ENCODE measurements at regions not wholly inside any gene's neighbourhood (a gene's known extent, or its start where the extent isn't known, plus 50 kb on each side); places are given as distances from the start of the nearest gene placed in this dataset.

DNA sequence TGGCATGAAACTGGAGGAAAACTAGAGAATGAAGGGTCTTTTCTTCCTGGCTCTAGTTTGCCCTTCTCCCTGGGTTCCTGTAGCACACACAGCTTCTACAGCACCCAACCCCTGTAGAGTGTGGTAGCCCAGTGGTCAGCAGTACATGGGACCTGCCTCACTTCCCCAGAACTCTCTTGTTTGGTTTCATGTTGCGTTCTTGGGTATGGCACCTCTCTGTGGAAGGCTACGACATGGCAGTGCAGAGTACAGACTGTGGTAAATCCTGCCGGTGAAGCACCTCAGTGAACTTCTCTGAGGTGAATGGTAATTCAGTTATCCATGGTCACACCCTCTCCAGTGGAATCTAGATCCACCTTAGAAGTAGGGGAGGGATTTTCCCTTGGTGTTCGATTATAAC, 105.5 kb downstream of the TLR4 start:
- Mint-ChIP-seq H3K4me3 (no peak overlapping the region), H3K36me3 (ENCODE audit: low read depth) (no peaks in the 10 kb centered on the region), H3K4me1 (no peaks in the 10 kb centered on the region), H3K9me3 (peaks cover 57% of the 10 kb centered on the region), H3K27ac (no peak overlapping the region), H3K27me3 (ENCODE audit: insufficient read depth, low read depth, poor library complexity) (no peaks in the 10 kb centered on the region)
- Histone ChIP-seq H3K4me1 (ENCODE audit: insufficient read depth) (peaks cover 6% of the 10 kb centered on the region; the same call in 1 of the 2 replicates), H3K27ac (ENCODE audit: low read depth) (no peak overlapping the region), H3K9me2 (ENCODE audit: insufficient read depth) (0 out of 2 replicates have a peak, but pooled peaks cover 2% of the 10 kb centered on the region), H4K20me1 (replicated peaks; ENCODE audit: insufficient read depth) (no peaks in the 10 kb centered on the region), H3K36me3 (ENCODE audit: insufficient read depth) (no peaks in the 10 kb centered on the region), H2AFZ (peak overlapping the region; percentile 69; the same call in 1 of the 2 replicates), H3K4me3 (no peak overlapping the region), H3K27me3 (ENCODE audit: insufficient read depth) (no peaks in the 10 kb centered on the region), H3K4me2 (no peak overlapping the region), H3K79me2 (replicated peaks; ENCODE audit: insufficient read depth) (no peaks in the 10 kb centered on the region), H3F3A (replicated peaks; ENCODE audit: low read depth) (no peaks in the 10 kb centered on the region)
- DNase-seq (ENCODE audit: low spot score) (no peak), ATAC-seq (no peak; the same call in 2 of the 3 replicates)
- TF ChIP-seq STAT1 (IDR thresholded peaks at IDR 0.05; ENCODE audit: unreplicated experiment): no peak
- TF ChIP-seq, protein P1, sequence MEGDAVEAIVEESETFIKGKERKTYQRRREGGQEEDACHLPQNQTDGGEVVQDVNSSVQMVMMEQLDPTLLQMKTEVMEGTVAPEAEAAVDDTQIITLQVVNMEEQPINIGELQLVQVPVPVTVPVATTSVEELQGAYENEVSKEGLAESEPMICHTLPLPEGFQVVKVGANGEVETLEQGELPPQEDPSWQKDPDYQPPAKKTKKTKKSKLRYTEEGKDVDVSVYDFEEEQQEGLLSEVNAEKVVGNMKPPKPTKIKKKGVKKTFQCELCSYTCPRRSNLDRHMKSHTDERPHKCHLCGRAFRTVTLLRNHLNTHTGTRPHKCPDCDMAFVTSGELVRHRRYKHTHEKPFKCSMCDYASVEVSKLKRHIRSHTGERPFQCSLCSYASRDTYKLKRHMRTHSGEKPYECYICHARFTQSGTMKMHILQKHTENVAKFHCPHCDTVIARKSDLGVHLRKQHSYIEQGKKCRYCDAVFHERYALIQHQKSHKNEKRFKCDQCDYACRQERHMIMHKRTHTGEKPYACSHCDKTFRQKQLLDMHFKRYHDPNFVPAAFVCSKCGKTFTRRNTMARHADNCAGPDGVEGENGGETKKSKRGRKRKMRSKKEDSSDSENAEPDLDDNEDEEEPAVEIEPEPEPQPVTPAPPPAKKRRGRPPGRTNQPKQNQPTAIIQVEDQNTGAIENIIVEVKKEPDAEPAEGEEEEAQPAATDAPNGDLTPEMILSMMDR (conservative IDR thresholded peaks at IDR 0.05; ENCODE audit: low read depth in 2 of 2): peak in 1 of 2 experiments; percentile 27; a peak in 2 of 4 replicates

DNA sequence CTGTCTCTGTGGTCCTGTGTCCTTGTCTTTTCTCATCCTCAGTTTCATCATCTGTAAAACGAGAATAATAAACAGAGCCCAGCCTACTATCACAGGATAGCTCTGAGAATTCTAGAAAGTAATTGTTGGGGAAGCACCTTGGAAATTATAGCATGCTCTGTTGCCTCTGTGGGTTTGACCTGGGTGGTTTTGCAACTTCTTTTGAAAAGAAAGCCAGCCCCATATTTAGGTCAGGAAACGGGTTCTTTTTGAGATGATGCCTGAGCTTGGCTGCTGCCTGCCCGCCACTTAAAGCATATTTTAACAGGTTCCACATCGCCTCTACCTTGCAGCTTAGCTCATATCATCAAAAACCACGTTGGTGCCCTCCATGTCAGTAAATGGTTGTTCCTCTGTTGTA, 111.1 kb downstream of the TLR4 start:
- Histone ChIP-seq H3K79me2 (replicated peaks; ENCODE audit: insufficient read depth) (no peaks in the 10 kb centered on the region), H3F3A (replicated peaks; ENCODE audit: low read depth) (no peaks in the 10 kb centered on the region), H3K27ac (ENCODE audit: low read depth) (no peak overlapping the region), H2AFZ (peak overlapping the region; percentile 23), H3K4me1 (ENCODE audit: insufficient read depth) (peaks cover 6% of the 10 kb centered on the region; the same call in 1 of the 2 replicates), H3K4me2 (no peak overlapping the region), H3K9me2 (ENCODE audit: insufficient read depth) (no peaks in the 10 kb centered on the region), H4K20me1 (replicated peaks; ENCODE audit: insufficient read depth) (no peaks in the 10 kb centered on the region), H3K36me3 (ENCODE audit: insufficient read depth) (no peaks in the 10 kb centered on the region), H3K4me3 (no peak overlapping the region), H3K27me3 (ENCODE audit: insufficient read depth) (no peaks in the 10 kb centered on the region)
- Mint-ChIP-seq H3K27me3 (ENCODE audit: insufficient read depth, low read depth, poor library complexity) (no peaks in the 10 kb centered on the region), H3K4me1 (no peaks in the 10 kb centered on the region), H3K4me3 (no peak overlapping the region), H3K36me3 (ENCODE audit: low read depth) (no peaks in the 10 kb centered on the region), H3K27ac (no peak overlapping the region), H3K9me3 (peaks cover 40% of the 10 kb centered on the region)
- ATAC-seq (no peak), DNase-seq (ENCODE audit: low spot score) (no peak)
- TF ChIP-seq POLR2AphosphoS5 (IDR thresholded peaks at IDR 0.05; ENCODE audit: low read depth) (no peak), JUNB (IDR thresholded peaks at IDR 0.05; ENCODE audit: unreplicated experiment) (no peak), EZH2 (IDR thresholded peaks at IDR 0.05; ENCODE audit: low read depth, unreplicated experiment) (no peak), STAT1 (IDR thresholded peaks at IDR 0.05; ENCODE audit: unreplicated experiment) (no peak), ZNF114 (CRISPR knock-in tag; IDR thresholded peaks at IDR 0.05) (no peak)
- TF ChIP-seq, protein P2, sequence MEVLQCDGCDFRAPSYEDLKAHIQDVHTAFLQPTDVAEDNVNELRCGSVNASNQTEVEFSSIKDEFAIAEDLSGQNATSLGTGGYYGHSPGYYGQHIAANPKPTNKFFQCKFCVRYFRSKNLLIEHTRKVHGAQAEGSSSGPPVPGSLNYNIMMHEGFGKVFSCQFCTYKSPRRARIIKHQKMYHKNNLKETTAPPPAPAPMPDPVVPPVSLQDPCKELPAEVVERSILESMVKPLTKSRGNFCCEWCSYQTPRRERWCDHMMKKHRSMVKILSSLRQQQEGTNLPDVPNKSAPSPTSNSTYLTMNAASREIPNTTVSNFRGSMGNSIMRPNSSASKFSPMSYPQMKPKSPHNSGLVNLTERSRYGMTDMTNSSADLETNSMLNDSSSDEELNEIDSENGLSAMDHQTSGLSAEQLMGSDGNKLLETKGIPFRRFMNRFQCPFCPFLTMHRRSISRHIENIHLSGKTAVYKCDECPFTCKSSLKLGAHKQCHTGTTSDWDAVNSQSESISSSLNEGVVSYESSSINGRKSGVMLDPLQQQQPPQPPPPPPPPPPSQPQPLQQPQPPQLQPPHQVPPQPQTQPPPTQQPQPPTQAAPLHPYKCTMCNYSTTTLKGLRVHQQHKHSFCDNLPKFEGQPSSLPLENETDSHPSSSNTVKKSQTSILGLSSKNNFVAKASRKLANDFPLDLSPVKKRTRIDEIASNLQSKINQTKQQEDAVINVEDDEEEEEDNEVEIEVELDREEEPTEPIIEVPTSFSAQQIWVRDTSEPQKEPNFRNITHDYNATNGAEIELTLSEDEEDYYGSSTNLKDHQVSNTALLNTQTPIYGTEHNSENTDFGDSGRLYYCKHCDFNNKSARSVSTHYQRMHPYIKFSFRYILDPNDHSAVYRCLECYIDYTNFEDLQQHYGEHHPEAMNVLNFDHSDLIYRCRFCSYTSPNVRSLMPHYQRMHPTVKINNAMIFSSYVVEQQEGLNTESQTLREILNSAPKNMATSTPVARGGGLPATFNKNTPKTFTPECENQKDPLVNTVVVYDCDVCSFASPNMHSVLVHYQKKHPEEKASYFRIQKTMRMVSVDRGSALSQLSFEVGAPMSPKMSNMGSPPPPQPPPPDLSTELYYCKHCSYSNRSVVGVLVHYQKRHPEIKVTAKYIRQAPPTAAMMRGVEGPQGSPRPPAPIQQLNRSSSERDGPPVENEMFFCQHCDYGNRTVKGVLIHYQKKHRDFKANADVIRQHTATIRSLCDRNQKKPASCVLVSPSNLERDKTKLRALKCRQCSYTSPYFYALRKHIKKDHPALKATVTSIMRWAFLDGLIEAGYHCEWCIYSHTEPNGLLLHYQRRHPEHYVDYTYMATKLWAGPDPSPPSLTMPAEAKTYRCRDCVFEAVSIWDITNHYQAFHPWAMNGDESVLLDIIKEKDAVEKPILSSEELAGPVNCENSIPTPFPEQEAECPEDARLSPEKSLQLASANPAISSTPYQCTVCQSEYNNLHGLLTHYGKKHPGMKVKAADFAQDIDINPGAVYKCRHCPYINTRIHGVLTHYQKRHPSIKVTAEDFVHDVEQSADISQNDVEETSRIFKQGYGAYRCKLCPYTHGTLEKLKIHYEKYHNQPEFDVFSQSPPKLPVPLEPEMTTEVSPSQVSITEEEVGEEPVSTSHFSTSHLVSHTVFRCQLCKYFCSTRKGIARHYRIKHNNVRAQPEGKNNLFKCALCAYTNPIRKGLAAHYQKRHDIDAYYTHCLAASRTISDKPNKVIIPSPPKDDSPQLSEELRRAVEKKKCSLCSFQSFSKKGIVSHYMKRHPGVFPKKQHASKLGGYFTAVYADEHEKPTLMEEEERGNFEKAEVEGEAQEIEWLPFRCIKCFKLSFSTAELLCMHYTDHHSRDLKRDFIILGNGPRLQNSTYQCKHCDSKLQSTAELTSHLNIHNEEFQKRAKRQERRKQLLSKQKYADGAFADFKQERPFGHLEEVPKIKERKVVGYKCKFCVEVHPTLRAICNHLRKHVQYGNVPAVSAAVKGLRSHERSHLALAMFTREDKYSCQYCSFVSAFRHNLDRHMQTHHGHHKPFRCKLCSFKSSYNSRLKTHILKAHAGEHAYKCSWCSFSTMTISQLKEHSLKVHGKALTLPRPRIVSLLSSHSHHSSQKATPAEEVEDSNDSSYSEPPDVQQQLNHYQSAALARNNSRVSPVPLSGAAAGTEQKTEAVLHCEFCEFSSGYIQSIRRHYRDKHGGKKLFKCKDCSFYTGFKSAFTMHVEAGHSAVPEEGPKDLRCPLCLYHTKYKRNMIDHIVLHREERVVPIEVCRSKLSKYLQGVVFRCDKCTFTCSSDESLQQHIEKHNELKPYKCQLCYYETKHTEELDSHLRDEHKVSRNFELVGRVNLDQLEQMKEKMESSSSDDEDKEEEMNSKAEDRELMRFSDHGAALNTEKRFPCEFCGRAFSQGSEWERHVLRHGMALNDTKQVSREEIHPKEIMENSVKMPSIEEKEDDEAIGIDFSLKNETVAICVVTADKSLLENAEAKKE (CRISPR knock-in tag; IDR thresholded peaks at IDR 0.05): no peak
- TF ChIP-seq, protein P3, sequence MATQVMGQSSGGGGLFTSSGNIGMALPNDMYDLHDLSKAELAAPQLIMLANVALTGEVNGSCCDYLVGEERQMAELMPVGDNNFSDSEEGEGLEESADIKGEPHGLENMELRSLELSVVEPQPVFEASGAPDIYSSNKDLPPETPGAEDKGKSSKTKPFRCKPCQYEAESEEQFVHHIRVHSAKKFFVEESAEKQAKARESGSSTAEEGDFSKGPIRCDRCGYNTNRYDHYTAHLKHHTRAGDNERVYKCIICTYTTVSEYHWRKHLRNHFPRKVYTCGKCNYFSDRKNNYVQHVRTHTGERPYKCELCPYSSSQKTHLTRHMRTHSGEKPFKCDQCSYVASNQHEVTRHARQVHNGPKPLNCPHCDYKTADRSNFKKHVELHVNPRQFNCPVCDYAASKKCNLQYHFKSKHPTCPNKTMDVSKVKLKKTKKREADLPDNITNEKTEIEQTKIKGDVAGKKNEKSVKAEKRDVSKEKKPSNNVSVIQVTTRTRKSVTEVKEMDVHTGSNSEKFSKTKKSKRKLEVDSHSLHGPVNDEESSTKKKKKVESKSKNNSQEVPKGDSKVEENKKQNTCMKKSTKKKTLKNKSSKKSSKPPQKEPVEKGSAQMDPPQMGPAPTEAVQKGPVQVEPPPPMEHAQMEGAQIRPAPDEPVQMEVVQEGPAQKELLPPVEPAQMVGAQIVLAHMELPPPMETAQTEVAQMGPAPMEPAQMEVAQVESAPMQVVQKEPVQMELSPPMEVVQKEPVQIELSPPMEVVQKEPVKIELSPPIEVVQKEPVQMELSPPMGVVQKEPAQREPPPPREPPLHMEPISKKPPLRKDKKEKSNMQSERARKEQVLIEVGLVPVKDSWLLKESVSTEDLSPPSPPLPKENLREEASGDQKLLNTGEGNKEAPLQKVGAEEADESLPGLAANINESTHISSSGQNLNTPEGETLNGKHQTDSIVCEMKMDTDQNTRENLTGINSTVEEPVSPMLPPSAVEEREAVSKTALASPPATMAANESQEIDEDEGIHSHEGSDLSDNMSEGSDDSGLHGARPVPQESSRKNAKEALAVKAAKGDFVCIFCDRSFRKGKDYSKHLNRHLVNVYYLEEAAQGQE (IDR thresholded peaks at IDR 0.05; ENCODE audit: unreplicated experiment): no peak

All from GM23338 (cell line).